ENCODE measurements at regions not wholly inside any gene's neighbourhood (a gene's known extent, or its start where the extent isn't known, plus 50 kb on each side); places are given as distances from the start of the nearest gene placed in this dataset.

DNA sequence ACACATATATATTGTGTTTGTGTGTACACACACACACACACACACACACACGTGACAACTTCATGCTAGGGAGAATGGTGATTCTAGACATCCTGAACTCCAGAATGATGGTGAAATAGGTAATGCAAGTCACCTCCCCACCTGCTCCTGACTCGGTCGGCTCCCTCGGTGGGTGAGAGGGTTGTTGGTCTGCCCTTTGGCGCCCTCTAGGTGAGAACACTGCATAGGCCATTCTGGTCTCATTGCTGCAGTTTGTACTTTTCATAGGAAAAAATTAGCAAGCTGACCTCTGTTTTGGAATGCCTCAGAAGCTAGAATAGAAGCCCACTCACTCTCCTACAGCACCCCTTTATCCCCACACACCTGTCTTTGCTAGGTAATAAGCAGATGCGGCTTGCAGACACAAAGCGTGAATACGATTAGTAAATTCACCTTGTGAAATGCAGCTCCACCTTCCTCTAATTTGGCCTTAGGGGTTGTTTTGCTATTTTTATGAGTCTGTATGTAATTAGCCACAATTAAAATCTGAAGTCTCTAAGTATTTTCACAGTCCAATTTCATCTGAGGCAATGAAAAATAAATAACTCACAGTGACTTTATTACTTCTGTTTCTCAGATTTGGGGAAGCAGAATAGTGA lies 130.0 kb upstream of the KCNJ15 start:
- Mint-ChIP-seq H3K4me1 (ENCODE audit: low read depth) (no peaks in the 10 kb centered on the region), H3K4me3 (no peak overlapping the region)
- peak; percentile 69 to 71 for ATAC-seq (replicated peaks in 1 of 2)

DNA sequence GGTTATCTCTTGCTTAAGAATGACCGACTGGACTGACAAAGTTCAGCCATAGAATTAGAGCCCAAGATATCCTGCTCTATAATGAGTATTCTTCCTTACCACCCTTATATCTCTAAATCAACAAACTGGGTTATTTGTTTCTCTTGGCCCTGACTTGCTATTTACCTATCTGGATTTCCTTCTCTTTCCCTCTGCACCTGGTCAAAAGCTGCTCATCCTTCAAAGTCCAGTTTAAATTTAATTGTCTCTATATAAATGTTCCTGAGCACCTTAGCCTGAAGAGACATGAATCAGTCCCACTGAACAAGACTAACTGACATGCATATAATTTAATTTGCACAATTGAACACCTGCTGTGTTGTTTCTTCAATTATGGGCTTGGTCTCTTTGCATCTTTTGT lies 127.1 kb upstream of the KCNJ15 start:
- Mint-ChIP-seq H3K27ac (peak overlapping the region; percentile 10), H3K4me1 (ENCODE audit: low read depth) (peaks cover 8% of the 10 kb centered on the region), H3K9me3 (no peaks in the 10 kb centered on the region), H3K27me3 (ENCODE audit: low read depth) (peaks cover 57% of the 10 kb centered on the region), H3K4me3 (no peak overlapping the region), H3K36me3 (ENCODE audit: insufficient read depth in 2 of 2) (no peaks in the 10 kb centered on the region)
- DNase-seq, result no peak
- ATAC-seq (replicated peaks in 1 of 2), result no peak

More for the DNA sequence above, 130.0 kb upstream of the KCNJ15 start:
- DNase-seq, result peak; percentile 55 to 62
- H3K9me3 Mint-ChIP-seq, result no peaks in the 10 kb centered on the region
- no peaks in the 10 kb centered on the region for H3K36me3 Mint-ChIP-seq (ENCODE audit: insufficient read depth in 2 of 2)
- H3K27me3 Mint-ChIP-seq (ENCODE audit: low read depth), result peaks cover 38% of the 10 kb centered on the region
- H3K27ac Mint-ChIP-seq, result no peak overlapping the region

DNA sequence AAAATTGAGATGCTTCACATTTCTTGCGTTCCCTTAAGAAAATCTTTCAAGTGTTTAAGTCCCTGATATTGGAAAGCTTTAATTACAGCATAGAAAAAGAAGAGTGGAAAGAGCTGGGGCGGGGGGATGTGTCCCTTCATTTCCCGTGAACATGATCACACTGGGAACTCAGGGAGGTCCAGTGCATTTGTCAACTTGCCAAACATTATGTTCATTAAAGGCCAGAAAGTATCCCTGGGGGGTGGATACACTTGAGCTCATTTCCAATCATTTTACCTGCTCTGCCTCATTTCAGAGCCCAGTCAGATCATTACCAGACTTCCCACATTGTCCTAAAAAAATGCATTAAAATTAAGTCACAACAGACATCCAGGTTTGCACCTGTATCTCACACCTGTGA lies 123.6 kb upstream of the KCNJ15 start:
- H3K27ac Mint-ChIP-seq, result no peak overlapping the region
- H3K9me3 Mint-ChIP-seq, result no peaks in the 10 kb centered on the region
- no peaks in the 10 kb centered on the region for H3K36me3 Mint-ChIP-seq (ENCODE audit: insufficient read depth in 2 of 2)
- ATAC-seq (replicated peaks in 1 of 2), result no peak
- H3K4me3 Mint-ChIP-seq, result no peak overlapping the region
- DNase-seq, result no peak
- H3K4me1 Mint-ChIP-seq (ENCODE audit: low read depth), result peaks cover 8% of the 10 kb centered on the region
- H3K27me3 Mint-ChIP-seq (ENCODE audit: low read depth), result peaks cover 42% of the 10 kb centered on the region

DNA sequence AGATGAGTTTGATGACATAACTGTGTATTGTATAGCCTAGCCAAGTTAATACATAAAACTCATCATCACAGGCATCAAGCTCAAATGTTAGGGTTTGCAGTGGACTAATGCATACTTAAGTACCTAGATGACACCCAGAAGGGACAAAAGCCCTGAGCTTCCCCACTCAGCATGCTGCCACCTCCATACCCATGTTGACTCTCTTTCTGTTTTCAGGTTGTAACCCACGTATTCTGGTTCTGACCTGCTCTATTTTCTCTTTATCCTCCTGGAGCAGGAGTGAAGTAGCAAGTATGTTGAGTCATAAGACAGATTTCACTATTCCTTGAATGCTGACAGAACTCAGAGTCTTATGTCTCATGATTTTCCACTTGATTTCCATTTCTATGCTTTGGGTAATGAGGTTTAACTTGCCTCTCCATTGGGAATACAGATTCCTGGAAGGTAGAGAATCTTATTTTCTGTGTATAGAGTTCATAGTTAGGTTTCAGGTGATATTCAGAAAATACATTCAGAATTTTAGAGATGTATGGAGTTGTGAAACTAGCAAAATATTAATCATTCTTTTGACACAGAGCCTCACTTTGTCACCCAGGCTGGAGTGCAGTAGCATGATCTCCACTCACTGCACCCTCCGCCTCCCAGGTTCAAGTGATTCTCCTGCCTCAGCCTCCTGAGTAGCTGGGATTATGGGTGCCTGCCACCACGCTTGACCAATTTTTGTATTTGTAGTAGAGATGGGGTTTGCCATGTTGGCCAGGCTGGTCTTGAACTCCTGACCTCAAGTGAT lies 122.5 kb upstream of the KCNJ15 start:
- Mint-ChIP-seq H3K4me1 (ENCODE audit: low read depth) (peaks cover 8% of the 10 kb centered on the region), H3K9me3 (no peaks in the 10 kb centered on the region), H3K27ac (no peak overlapping the region), H3K27me3 (ENCODE audit: low read depth) (peaks cover 39% of the 10 kb centered on the region), H3K36me3 (ENCODE audit: insufficient read depth in 2 of 2) (no peaks in the 10 kb centered on the region), H3K4me3 (no peak overlapping the region)
- peak in 1 of 2 donors; percentile 2 for DNase-seq
- peak; percentile 67 to 87 for ATAC-seq (replicated peaks in 1 of 2)

DNA sequence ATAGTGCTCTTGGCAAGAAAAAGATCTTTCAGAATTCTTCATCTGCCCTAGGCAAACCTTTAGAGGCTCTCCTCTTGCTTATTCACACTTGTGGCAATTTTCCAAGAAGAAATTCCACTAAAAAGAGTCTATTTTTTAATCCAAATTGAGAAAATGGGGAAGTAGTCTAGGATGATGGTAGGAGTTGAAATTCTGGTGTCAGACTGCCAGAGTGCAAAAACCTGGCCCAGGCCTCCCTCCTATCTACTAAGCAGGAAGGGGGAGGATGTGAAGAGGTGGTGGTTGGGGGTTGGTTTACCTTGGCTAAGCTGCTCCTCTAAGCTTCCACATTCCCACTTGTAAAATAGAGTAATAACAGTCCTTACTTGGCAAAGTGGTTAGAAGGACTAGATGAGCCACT lies 120.6 kb upstream of the KCNJ15 start:
- DNase-seq, result no peak
- Mint-ChIP-seq H3K36me3 (ENCODE audit: insufficient read depth in 2 of 2) (no peaks in the 10 kb centered on the region), H3K4me3 (no peak overlapping the region), H3K27ac (no peak overlapping the region), H3K9me3 (peaks cover 0 to 1% of the 10 kb centered on the region in 2 donors), H3K4me1 (ENCODE audit: low read depth) (peaks cover 8% of the 10 kb centered on the region), H3K27me3 (ENCODE audit: low read depth) (peaks cover 38% of the 10 kb centered on the region)
- ATAC-seq (replicated peaks in 1 of 2), result no peak

DNA sequence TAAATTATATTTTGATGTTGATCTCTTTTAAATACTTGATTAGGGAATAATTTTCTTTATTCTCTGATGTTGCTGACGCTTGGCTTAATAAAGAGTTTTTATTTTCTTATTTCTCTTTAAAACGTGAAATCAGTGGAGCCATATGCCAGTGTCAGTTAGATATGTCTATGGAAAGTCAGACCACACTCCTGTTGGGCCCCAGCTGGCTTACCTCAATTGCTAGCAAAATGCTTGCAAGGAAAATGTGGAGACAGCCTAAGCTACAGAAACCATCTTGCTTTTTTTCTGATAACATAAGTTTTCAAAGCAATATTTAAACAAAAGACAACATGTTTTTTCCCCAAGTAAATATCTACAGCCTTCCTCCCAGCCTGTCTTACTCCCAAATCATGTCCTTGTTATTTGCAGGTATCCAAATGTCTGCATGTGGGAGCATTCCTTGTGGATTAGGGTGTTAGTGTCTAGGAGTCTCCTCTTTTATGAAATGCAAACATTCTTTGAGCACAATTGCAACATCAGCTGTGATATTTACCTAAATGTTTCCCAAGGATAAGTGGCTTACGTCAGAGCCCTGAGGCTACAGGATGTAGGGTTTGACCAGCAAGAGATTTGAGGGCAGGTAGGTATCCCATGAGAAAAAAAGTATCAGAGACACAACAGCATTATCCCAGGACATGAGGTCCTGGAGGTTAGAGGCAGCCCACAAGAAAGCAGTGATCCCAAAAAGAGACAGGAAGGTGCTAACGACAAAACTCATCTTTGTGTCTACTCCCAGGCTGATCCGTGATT lies 117.2 kb upstream of the KCNJ15 start:
- no peaks in the 10 kb centered on the region for H3K4me1 Mint-ChIP-seq (ENCODE audit: low read depth)
- ATAC-seq (replicated peaks in 1 of 2), result no peak
- no peak overlapping the region for H3K4me3 Mint-ChIP-seq
- H3K27ac Mint-ChIP-seq, result no peak overlapping the region
- H3K36me3 Mint-ChIP-seq (ENCODE audit: insufficient read depth in 2 of 2), result peaks cover 0 to 3% of the 10 kb centered on the region in 2 donors
- peaks cover 31% of the 10 kb centered on the region for H3K27me3 Mint-ChIP-seq (ENCODE audit: low read depth)
- peaks cover 2 to 5% of the 10 kb centered on the region in 2 donors for H3K9me3 Mint-ChIP-seq
- DNase-seq, result no peak

DNA sequence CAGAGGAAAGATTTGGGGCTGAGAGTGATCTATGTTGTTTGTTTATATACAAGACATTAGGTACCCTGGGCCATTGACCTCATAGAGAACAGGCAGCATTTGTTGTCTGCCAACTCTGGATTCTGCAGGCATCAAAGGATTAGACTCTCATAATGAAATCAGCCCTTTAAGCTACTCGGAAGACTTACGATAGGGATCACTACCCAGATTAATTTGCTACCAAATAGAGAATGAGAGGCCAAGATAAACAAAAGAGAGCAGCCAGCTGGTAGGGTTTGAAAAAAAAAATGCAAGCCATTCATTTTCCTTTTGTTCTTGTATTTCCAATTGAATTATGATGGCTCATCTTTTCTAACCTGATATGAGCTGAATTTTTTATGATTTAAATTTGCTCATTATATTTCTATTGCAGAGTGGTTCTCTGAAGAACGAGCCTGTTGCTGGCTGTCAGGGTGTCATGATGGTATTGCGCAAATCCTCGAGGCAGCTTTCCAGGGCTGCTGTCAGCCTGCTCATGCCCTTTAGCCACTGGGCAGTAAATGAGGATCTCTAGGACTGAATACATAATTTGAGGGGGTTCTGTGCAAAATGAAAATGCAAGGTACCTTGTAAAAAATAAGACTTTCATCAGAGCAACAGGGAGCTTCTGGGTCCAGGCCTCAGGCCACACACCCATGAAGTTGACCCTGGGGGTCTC lies 116.4 kb upstream of the KCNJ15 start:
- no peak for DNase-seq
- H3K9me3 Mint-ChIP-seq, result peaks cover 4 to 9% of the 10 kb centered on the region in 2 donors
- no peak overlapping the region for H3K4me3 Mint-ChIP-seq
- peaks cover 0 to 4% of the 10 kb centered on the region in 2 donors for H3K36me3 Mint-ChIP-seq (ENCODE audit: insufficient read depth in 2 of 2)
- no peak for ATAC-seq (replicated peaks in 1 of 2)
- peaks cover 36% of the 10 kb centered on the region for H3K27me3 Mint-ChIP-seq (ENCODE audit: low read depth)
- H3K27ac Mint-ChIP-seq, result no peak overlapping the region
- no peaks in the 10 kb centered on the region for H3K4me1 Mint-ChIP-seq (ENCODE audit: low read depth)

DNA sequence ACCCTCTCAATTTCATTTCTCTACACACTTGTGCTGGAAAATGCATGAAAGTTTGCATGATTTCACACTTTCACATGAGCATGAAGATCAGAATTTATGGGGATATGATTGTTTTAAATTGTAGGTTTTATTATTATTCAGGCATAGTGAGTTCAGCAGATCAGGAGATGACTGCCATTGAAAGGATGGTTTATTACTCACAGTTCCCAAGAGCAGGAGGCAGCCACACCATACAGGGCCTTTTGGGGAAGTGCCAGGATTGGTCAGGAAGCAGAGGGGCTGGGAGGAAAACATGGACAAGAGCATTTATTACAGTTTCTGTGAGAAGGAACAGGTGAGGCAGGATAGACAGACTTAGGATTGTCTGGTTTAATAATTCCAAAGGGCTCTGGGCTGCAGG lies 114.6 kb upstream of the KCNJ15 start:
- no peak overlapping the region for H3K4me3 Mint-ChIP-seq
- no peak for DNase-seq
- H3K27ac Mint-ChIP-seq, result no peak overlapping the region
- ATAC-seq (replicated peaks in 1 of 2), result no peak
- peaks cover 0 to 7% of the 10 kb centered on the region in 2 donors for H3K36me3 Mint-ChIP-seq (ENCODE audit: insufficient read depth in 2 of 2)
- peaks cover 38% of the 10 kb centered on the region for H3K27me3 Mint-ChIP-seq (ENCODE audit: low read depth)
- H3K9me3 Mint-ChIP-seq, result peaks cover 11% of the 10 kb centered on the region in 2 donors
- no peaks in the 10 kb centered on the region for H3K4me1 Mint-ChIP-seq (ENCODE audit: low read depth)

DNA sequence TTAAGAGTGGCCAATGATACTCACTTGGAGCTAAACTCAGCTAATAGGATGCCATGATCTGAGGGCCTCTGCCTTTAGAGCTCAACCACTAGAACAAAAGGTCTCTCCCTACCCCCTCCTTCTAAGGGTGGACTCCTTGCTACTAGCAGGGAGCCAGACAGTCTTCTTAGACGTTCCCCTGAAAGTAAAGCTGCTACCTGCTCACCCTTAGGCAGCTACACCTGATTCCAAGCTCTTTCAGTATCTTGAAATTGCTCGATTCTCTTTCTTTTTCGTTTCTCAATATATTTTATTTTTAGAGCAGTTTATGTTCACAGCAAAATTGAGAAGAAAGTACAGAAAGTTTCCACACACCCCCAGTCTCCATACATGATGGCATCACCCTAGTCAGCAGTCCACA lies 112.6 kb upstream of the KCNJ15 start:
- Mint-ChIP-seq H3K27ac (no peak overlapping the region), H3K27me3 (ENCODE audit: low read depth) (peaks cover 46% of the 10 kb centered on the region), H3K36me3 (ENCODE audit: insufficient read depth in 2 of 2) (peaks cover 0 to 7% of the 10 kb centered on the region in 2 donors), H3K9me3 (peaks cover 11% of the 10 kb centered on the region in 2 donors), H3K4me3 (no peak overlapping the region), H3K4me1 (ENCODE audit: low read depth) (no peaks in the 10 kb centered on the region)
- no peak for DNase-seq
- no peak for ATAC-seq (replicated peaks in 1 of 2)

DNA sequence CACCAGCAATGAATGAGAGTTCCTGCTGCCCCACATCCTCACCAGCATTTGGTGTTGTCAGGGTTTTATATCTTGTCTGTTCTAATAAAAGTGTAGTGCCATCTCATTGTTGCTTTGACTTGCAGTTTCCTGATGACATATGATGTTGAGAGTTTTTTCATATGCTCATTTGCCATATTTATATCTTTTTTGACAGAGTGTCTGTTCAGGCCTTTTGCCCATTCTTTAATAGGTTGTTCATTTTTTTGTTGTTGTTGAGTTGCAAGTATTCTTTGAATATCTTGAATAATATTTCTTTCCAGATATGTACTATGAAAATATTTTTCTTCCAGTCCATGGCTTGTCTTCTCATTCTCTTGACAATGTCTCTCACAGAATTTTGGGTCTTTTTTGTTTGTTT lies 111.7 kb upstream of the KCNJ15 start:
- Mint-ChIP-seq H3K36me3 (ENCODE audit: insufficient read depth in 2 of 2) (peaks cover 0 to 7% of the 10 kb centered on the region in 2 donors), H3K27me3 (ENCODE audit: low read depth) (peaks cover 38% of the 10 kb centered on the region), H3K9me3 (peaks cover 11% of the 10 kb centered on the region in 2 donors), H3K4me3 (no peak overlapping the region), H3K4me1 (ENCODE audit: low read depth) (no peaks in the 10 kb centered on the region), H3K27ac (no peak overlapping the region)
- no peak for ATAC-seq (replicated peaks in 1 of 2)
- DNase-seq, result no peak

DNA sequence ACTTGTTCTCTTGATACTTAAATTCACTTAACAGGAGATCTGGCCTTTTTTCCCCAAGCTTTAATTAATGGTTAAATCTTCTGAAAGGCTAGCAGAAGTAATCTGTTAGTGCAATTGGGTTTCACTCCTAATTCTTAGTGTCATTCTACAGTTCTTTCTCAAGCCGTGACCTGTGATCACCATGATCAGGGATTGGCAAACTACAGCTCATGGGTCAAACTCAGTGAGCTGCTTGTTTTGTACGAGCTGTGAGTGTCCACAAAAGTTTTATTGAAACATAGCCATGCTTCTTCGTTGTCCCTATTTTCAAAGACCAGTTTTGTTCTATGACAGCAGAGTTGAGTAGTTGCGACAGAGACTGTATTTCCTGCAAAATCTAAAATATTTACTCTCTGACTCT lies 109.4 kb upstream of the KCNJ15 start:
- Mint-ChIP-seq H3K27ac (no peak overlapping the region), H3K27me3 (ENCODE audit: low read depth) (peaks cover 31% of the 10 kb centered on the region), H3K36me3 (ENCODE audit: insufficient read depth in 2 of 2) (peaks cover 0 to 7% of the 10 kb centered on the region in 2 donors), H3K4me3 (no peak overlapping the region), H3K4me1 (ENCODE audit: low read depth) (no peaks in the 10 kb centered on the region), H3K9me3 (peaks cover 10 to 11% of the 10 kb centered on the region in 2 donors)
- ATAC-seq (replicated peaks in 1 of 2), result no peak
- no peak for DNase-seq

DNA sequence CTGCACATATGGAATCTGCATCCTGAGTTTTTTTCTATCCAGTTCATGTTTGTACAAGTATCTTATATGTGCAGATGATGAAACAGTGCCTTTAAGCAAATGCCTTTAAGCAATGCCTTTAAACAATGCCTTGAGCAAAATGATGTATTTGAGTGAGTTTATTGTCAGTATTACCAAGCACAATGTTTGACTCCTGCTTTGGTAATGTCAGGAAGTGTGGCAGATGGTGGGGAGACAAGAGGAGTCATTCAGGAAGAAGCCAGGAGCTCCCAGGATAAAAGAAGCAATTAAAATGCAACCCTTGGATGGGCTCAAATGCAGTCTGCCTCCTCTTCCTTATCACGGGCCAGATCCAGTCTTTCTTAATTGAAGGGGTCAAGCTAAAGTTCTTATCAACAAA lies 108.7 kb upstream of the KCNJ15 start:
- Mint-ChIP-seq H3K27ac (no peak overlapping the region), H3K36me3 (ENCODE audit: insufficient read depth in 2 of 2) (peaks cover 0 to 7% of the 10 kb centered on the region in 2 donors), H3K4me1 (ENCODE audit: low read depth) (no peaks in the 10 kb centered on the region), H3K4me3 (no peak overlapping the region), H3K9me3 (peaks cover 10 to 11% of the 10 kb centered on the region in 2 donors), H3K27me3 (ENCODE audit: low read depth) (peaks cover 37% of the 10 kb centered on the region)
- ATAC-seq (replicated peaks in 1 of 2) (no peak), DNase-seq (no peak)
